ENCODE measurements at regions not wholly inside any gene's neighbourhood (a gene's known extent, or its start where the extent isn't known, plus 50 kb on each side); places are given as distances from the start of the nearest gene placed in this dataset.

GRCh38 chr9:86795823-86796553 is 151.3 kb downstream of the GAS1 start:
- peak; percentile 80 for DNase-seq (ENCODE audit: low spot score)

DNA sequence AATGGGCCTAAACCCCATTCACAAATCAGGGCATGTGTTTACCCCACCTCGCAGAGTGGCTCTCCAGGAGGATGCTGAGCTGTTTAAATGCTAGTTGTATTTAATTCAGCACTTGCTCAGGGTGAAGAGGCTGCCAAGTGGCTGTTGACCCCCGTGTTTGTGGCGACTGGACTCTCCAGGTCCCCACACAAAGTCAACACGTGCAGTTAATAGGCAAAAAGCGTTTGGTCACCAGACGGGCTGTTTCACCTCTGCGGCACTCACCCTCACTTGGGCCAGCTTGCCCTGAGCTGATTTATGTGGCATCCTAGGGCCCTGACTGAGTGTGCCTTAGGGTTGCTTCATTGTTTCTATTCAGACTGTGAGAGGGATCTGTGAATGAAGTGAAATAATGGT is 152.3 kb downstream of the GAS1 start:
- DNase-seq (ENCODE audit: low spot score) = no peak

DNA sequence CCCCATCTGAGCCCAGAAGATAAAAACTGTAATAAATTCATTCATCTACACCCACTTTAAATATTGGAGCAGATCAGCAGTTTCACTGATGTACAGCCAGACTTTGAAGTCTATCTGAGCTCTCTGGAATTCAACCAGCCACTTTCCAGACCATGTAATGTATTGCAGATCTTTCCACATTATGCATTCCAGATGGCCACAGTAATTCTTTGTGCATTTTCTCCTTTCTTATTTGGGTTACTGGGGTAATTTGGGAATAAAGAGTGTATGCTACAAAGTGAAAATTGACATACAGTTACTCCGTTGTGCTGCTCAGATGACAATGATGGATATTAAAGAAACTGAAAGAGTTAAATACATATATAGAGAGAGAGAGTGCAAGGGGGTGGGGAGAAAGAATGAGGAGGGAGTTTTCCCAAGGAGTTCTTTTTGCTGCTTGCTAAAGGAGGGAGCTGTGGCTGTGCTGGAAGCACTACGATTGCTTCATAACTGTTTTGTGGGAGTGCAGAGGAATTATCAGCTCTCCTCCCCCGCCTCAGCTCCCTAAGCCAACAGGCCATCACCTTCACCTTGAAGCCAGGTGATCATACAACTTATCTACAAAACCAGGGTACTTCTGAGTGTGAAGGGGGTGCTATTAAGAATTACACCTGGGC is 152.8 kb downstream of the GAS1 start:
- no peak for DNase-seq (ENCODE audit: low spot score)

GRCh38 chr9:86792136-86792535 is 155.2 kb downstream of the GAS1 start:
- DNase-seq (ENCODE audit: low spot score) = no peak

DNA sequence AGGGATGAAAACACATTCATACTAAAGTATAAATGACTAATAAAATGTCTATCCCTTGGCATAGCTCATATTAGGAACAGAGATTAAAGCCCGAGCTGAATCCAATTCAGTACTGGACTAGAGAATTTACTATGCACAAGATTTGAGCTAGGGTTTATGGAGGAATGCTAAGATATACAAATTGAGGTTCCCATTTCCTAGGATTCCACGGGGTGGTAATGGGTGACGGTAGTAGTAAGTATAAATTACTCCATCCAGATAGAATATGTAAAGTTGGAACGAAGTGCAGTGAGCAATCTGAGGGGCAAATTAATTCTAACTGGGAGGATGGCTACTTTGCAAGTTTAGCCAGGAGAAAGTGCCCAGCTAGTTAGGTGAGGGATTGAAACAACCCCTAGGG is 156.5 kb downstream of the GAS1 start:
- DNase-seq (ENCODE audit: low spot score) = no peak

- DNase-seq (ENCODE audit: low spot score) = no peak
Observed at GRCh38 chr9:86788456-86788855, 158.8 kb downstream of the GAS1 start.

- DNase-seq (ENCODE audit: low spot score) = no peak
Observed at GRCh38 chr9:86783884-86784283, 163.4 kb downstream of the GAS1 start.

- DNase-seq (ENCODE audit: low spot score) = no peak
Observed at GRCh38 chr9:86782831-86783230, 164.5 kb downstream of the GAS1 start.

DNA sequence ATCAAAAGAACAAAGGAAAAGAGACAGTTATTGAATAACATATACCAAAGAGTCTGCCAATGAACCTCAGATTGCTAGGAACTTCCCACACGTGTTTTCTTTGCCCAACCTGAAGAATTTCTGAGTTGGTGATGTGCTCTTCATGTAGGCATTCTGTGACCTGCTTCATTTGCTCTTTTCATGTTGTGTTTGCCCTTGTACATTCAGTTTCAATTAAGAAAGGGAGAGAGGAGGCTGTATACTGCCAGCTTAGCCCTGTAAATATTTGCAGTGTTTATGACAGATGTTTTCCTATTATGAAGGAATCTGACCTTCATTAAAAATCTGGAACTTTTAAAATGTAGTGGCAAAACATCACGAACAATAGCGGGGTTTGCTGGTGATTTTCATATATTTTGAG is 168.5 kb downstream of the GAS1 start:
- no peak for DNase-seq (ENCODE audit: low spot score)

GRCh38 chr9:86775718-86776117 is 171.6 kb downstream of the GAS1 start:
- DNase-seq (ENCODE audit: low spot score) = no peak

- no peak for DNase-seq (ENCODE audit: low spot score)
Observed at GRCh38 chr9:86774116-86774515, 173.2 kb downstream of the GAS1 start.

DNA sequence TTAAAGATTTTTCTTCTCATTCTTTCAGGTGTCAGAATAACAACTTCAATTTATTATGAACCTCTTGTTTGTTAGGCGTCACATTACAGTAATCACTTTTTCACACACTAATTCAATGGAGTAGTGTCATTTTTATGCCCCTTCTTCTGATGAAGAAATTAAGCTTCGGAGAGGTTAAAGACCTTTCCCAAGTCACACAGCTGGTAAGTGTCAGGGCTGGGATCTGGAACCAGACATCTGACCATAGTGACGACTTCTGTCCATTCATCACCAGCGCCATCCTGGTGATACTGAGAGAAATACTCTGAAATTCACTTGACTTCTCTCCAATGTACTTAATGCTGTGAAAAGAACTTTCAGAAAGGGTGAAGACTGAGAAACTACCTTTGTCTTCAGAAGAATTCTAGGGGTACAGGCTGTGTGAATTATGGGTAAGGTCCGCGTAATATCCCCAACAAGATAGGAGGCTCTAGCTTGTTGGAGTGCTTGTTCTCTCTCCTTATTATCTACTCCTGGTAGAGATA is 173.8 kb downstream of the GAS1 start:
- no peak for DNase-seq (ENCODE audit: low spot score)

DNA sequence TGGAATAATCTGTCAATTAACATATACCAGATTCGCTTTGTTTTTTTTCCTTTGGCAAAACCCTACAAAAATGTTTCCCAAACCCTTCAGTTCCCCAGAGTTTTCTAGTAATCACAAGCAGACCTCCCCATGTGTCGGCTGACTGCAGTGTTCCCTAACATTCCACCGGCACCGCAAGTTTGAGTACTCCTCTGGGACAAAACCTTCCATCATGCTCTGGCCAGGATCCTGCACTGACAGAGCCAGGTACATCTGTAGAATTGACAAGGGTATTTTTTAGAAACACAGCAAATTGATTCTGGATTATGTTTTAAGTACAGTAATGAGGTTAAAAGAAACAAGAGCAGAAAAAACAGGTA is 174.7 kb downstream of the GAS1 start:
- peak; percentile 80 for DNase-seq (ENCODE audit: low spot score)

- no peak for DNase-seq (ENCODE audit: low spot score)
Observed at GRCh38 chr9:86771941-86772634, 175.2 kb downstream of the GAS1 start.

DNA sequence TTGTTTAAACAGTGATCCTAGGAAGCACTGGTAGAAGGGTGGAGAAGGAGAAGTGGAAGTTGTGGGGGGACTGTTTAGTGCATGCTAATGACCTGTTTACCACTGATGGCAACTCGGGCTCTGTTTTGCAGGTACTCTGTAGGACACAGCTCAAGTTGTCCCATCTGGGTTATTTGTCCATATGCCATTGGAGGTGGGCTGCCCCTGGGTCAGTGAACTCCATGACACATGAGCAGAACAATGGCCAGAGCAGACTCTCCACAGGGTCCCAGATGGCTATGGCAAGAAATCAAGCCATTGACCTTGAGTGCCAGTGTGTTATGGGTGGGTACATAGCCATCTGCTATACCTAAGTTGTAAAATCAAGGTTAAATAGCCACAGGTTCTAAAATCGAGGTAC is 175.9 kb downstream of the GAS1 start:
- DNase-seq (ENCODE audit: low spot score) = no peak

DNA sequence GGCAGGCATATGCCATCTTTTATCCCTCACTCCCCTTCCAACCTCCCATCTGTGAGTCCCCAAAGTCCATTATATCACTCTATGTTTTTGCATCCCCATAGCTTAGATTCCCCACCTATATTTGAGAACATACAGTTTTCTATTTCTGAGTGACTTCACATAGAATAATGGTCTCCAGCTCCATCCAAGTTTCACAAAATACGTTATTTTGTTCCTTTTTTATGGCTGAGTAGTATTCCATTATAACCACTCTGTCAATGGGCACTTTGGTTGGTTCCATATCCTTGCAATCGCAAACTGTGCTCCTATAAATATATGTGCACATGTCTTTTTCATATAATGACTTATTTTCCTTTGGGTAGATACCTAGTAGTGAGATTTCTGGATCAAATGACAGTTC is 178.6 kb downstream of the GAS1 start:
- no peak for DNase-seq (ENCODE audit: low spot score)

GRCh38 chr9:86768020-86768419 is 179.3 kb downstream of the GAS1 start:
- DNase-seq (ENCODE audit: low spot score) = no peak

DNA sequence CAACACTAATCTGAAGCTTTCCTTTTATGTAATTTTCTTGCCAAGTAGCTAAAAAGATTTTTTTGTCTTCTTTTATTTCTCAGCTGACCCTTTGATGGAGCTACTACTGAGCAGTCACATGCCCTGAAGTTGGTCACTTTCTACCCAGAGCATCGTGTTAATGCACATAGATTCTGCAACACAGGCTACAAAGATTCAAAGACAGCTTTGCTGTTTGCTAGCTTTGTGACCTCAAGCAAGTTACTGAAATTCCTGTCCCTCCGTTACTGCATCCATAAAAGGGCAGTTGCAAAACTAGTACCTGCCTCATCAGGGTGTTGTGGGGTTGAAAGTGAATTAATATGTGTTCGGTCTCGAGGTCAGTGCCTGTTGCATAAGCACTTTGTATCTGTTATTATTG is 179.9 kb downstream of the GAS1 start:
- DNase-seq (ENCODE audit: low spot score) = no peak

DNA sequence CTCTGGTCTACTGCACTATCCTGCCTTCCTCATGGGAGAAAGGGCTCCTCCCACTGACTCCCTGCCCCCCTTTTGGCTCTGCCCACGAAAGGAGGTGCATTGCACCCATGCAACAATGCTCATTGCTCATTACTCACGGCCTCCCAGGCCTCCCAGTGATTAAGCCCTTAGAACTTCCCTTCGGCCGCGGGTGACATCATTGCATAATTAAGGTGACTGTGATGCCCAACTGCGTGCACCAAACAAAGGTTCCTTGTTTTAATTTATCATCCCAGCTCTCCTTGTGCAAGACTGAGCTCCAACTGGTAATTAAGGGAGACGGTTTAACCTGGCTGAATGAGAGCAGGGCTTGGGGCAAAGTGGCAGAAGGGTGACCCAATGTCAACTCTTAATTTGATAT is 180.4 kb downstream of the GAS1 start:
- no peak for DNase-seq (ENCODE audit: low spot score)

GRCh38 chr9:86766511-86766910 is 180.8 kb downstream of the GAS1 start:
- no peak for DNase-seq (ENCODE audit: low spot score)

DNA sequence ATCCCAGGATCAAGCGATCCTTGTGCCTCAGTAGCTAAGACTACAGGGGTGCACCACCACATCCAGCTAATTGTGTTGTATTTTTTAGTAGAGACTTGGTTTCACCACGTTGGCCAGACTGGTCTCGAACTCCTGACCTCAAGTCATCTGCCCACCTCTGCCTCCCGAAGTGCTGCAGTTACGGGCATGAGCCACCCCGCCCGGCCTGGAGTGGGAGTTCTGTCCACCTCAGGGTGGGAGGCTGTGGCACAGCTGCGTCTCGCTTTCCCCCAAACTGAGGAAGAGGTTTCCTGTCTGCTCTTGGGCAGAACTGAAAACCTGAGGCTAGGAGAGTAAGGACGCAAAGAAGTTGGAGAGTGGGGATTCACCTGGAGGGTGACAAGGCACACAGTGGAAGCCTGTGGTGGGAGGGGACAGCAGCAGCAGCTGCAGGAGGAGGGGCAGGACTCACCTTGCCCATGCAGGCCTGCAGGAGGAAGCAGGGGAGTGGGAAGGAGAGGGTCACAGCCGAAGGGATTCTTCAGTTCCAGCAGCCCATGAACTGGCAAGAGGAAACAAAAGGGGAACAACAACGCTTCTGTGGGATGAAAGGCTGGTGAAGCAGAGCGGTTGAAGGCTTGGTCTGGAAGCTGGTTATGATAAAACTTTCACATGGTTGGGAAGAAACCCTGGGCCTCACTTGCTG is 181.4 kb downstream of the GAS1 start:
- DNase-seq (ENCODE audit: low spot score) = no peak

- DNase-seq (ENCODE audit: low spot score) = no peak
Observed at GRCh38 chr9:86764671-86765343, 182.5 kb downstream of the GAS1 start.
